ENCODE measurements at regions not wholly inside any gene's neighbourhood (a gene's known extent, or its start where the extent isn't known, plus 50 kb on each side); places are given as distances from the start of the nearest gene placed in this dataset.

DNA sequence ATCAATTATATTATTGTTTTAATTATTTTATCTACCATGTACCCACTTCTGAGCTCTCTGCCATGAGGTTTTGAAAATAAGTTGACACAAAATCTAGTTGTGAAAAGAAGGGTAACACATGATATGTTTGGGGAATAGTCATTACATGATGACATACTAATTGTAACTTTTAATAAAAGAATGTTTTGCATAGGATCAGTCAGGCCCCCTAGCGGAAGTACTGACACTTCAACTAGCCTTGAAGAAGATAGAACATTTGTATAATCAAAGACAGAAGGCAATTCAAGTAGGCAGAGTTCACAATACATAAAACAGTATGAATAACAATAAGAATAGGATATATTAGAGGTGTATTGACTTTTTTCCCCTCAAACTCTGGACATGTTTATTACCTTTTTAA, 1191.0 kb upstream of the AGA start:
- peak; percentile 2 for DNase-seq

DNA sequence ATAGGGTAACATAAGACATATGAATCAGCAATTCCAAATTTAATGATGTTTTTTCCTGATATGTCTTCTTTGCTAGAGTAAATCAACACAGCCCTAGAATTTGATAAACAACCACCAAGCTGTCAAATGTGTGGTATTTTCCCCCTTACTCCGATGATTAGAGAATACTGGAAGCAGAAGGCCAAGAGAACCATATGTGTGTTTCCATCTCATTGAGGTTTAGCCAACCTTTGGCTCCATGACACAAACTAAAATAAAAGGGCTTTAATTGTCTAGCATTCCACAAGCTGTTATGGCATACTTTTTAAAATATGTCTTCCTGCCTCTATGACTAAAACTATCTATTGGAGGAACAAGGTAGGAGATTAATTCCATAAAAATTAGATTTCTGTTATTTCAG, 1222.4 kb upstream of the AGA start:
- no peak for DNase-seq

DNA sequence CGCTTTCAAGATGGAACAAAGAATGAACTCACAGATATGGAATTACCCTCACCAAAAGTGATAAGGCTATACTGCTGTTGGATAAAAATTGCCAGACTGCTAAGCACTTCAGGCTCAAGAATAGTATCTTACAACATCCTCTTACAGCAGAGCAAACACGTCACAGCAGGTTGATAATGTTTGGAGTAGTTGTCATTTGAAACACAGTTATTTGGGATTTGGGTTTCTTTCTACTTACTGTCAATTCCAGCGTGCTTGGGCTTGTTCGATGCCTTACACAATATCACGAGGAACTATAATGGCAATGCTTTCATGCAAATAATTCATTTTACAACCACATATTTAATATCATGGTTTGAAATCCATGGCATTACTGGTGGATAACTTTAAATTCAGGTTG, 1223.7 kb upstream of the AGA start:
- DNase-seq: no peak

DNA sequence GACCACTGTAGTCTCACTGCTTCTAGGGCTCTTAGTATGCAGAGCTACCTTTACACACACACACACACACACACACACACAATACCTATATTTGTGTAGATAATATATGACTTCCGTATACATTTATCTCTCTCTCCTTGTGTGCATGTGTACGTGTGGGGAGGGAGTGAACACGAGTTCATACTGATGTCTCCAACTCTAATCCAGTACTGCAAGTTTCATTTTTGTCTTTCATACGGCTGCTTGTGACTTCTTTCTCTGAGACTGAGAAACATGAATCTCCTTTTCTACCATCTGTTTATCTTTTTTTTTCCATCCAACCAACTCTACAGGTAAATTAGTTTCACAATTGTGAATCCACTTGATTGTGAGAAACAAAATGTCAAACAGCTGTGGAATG, 1229.5 kb upstream of the AGA start:
- no peak for DNase-seq

DNA sequence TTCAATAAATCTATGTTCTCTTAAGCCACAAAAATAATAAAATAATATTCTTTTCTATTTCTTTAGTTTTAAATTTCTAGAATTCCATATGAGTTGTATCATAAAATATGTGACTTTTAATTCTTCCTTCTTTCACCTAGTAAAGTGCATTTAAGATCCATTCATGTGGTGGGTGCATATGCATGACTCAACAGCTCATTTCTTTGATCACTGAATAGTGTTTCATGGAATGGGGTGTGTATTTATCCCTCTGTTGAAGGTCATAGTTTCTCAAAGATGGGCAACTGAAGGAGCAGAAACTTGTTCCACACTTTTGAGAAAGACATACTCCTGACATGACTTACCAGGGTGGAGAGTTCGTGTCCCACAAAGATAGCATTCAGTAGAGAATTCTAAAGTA, 1230.3 kb upstream of the AGA start:
- DNase-seq: peak; percentile 7

DNA sequence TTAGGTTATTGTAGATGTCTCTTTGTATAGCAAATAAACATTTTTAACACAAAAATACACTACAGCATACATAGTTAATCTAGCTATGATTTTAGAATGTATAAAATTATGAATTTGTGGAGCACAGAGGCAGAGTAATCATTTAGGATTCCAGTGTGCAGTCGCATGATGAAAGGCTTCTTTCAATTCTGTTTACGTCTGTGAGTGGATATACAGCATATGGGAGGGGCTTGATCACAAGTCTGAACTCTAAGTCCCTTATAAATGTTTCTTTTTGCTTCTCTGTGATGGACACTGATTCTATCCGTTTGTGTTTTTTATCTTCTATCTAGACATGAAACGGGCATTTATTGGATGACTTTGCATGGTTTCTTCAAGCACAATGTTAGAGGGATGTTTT, 1239.6 kb upstream of the AGA start:
- DNase-seq: no peak

DNA sequence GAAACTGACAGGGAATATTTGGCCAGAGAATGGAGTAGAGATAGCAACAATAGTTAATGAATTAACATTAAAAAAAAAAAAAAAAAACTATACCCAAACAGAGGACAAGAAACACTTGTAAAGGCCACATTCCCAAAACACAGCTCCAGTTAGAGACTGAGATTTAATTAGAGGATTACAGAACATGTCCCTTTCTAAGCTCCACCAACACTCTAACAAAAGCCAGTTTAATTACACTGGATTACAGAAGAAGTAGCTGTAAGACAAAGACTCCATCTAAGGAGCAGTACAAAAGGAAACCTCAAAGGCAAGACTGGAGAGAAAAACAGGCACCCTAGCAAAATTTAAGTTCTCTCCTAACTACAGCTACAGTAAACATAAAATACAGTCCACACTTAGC, 1247.7 kb upstream of the AGA start:
- DNase-seq: no peak

DNA sequence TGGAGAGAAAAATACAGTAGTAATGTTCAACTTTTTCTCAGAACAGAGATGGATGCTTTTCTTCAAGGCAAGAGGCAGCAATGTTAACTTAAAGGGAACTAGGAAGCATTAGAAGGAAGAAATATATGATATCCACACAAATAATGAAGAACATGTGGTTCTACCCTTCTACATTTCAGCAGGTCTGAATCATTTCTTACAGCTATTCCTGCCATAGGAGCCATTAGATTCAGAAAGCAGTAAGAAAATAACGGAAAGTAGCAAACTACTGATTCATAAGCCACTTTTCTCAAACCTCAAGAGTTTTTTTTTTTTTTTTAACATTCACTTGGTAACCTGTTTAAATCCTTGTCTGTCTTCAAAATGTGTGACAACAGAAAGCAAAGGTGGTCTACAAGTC, 1251.6 kb upstream of the AGA start:
- peak; percentile 71 for DNase-seq

DNA sequence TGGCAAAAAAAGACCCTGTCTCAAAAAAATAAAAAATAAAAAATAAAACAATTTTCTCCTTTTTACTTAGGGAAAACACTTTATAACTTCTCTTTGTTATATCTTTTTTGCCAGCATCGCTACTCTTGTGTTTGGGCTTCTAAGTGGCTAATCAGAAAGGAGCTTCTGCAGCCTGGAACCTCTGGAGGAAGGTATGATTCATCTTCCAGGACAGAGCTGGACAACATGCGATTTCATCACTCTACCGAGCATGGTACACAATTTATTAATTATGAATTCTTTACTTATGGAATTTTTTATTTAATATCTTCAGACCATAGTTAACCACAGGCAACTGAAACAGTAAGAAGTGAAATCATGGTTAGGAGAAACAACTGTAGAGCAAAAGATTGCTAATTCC, 1254.3 kb upstream of the AGA start:
- DNase-seq: peak; percentile 7

DNA sequence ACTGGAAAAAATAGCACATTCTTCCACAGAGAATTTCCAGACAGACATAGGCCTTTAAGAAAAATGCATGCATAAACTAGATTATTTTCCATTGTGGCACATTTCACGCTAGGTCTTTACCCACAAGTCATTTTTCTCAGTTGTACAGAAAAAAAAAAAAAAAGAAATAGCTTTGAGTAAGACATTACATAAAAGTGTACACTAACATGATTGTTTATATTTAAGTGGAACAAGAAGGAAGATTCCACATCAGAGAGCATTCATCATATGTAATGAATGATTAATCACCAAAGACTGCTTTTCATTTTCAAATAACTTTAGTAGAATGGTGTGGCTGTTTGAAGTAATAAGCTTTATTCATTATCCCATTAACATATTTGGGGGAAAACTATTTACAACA, 1270.2 kb upstream of the AGA start:
- DNase-seq: peak; percentile 3

DNA sequence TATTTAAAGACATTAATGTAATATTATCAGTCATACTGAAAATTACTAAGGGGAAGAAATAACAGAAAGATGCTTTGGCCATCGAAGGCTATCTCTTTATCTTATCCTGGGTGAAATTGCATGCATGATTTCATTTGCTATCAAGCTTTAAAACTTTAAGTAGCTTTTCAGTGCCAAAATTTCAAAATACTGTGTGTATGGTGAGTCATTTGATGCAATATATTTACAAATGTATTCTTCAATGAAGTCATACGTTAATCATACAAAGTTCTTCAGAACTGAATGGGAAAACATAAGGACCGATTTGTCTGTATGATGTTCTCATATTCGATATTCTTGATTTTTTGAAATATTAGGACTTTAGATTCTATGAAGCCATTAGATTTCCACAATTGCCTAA, 1295.8 kb upstream of the AGA start:
- DNase-seq: no peak

DNA sequence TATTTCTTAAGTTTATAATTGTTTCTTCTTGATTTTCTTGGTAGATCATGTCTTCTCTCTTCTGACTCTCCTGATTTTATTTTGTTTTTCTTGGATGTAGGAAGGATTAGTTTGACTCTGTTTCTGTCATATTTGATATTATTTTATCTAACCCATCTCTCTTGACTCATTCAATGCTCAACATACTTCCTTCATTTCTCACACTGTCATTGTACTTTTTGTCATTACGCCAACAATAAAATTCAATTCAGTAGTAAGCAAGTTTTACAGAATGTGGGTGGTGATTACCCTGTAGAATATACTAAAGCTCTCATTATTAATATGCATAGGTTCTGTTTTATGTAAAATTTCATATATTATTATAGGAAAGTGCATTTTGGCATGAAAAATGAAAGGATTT, 1303.0 kb upstream of the AGA start:
- DNase-seq: peak; percentile 67

DNA sequence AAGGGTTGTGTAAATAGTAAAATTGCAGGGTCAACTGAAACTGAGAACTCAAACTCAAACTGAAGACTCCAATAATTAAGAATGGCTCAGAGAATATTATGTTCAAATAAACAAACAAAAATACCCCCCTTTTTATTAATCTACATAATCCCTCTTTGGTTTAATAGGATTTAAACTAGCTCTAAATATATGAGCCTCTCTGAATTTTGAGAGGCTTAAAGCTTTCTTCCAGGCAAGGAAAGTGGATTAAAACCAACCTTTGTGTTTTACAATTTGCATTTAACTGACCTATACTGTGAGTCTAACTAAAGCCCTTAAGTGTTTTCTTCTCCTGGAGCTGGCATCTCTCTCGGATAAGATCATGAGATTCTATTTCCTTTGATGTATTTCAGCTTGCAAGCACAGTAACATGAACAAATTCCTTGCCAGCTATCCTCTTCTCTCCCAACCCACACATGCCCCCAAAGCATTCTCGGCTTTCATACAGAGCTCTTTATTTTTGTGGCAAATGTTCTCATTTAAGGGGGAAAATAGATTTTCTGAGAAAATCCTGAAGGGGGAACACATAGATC, 1310.8 kb upstream of the AGA start:
- no peak for DNase-seq

DNA sequence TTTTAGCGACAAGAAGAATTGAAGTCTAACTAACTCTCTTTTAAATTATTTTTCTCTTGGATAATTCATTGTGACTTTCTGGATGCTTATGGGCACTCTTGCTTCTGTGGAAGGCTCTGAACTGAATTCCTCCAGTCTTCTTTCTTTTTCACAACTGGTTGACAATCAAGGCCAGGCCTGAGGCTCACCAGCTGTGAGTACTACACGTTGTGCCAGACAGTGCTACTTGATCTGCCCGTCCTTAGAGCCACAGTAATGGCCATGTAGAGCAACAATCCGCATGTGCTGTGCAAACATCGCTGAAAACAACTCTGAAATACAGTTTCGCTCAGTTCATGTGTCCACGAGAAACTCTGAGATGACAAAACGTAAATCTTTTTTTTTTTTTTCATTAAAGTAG, 1336.3 kb upstream of the AGA start:
- DNase-seq: no peak

DNA sequence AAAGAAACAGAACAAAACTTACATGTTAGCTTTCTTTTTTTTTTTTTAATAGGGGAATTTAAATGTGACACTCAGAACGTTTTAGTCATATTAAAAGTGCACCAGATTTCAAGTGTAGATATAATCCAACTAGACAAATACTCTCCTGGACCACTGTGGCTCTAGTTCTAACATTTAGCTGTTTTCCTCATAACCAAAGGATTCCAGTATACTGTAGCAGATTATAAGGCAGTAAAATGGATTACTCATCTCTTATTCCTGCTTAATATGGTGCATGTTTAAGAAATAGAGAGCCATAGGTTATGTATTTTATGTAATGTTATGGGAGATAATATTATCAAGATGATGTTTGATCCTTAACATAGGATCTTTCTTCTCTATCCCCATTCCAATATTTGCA, 1339.5 kb upstream of the AGA start:
- no peak for DNase-seq

DNA sequence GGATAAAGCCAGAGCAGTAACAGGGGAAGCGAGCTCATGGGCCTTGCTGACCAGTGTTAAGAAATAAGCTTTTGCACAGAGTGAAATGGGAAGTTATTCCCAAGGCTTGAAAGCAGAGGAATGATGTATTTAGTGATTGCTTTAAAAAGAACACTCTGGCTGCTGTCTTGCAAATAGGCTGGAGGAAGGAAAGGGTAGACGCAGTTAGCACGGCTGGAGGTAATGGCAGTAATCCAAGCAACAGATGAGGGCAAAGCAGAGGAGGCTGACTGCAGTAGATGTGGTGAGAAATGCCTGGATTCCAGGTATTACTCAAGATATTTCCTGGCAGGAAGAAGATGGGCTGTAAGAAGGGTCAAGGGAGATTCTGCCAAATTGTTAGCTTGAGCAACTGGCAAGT, 1342.3 kb upstream of the AGA start:
- DNase-seq: peak; percentile 5

DNA sequence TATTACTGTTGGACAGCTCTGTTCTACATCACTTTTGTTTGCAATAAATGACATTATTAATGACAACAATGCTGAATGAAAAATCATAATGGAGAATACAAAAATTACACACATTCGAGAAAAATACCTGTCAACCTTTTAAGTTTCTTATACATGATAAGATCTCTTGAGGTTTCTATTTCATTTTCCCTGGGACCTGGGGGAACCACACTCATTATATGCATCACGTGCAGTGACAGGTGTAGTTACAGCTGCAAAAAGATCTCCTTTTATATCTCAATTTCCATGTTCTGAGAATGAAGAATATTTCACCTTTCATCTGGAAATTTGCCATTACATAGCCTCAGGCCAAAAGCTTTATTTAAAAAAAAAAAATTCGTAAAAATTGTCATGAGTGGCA, 1347.0 kb upstream of the AGA start:
- no peak for DNase-seq

DNA sequence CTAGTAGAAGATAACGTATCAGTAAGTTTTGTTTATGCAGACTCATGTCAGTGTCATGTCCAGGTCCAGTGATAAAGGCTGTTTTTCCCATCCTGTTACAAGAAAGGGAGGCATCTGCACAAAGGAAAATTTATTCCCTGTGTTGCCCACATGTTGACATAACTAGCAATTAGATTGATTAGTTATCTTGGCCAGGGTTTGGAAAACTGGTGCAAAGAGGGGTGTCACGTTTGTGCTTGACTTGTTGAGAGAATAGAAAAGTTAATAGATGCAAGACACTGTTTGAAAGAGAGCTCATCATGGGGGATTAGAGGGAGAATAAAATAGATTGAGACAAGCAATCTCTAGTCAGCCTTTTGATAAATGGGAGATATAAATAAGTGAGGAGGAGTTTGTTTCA, 1357.0 kb upstream of the AGA start:
- DNase-seq: no peak

DNA sequence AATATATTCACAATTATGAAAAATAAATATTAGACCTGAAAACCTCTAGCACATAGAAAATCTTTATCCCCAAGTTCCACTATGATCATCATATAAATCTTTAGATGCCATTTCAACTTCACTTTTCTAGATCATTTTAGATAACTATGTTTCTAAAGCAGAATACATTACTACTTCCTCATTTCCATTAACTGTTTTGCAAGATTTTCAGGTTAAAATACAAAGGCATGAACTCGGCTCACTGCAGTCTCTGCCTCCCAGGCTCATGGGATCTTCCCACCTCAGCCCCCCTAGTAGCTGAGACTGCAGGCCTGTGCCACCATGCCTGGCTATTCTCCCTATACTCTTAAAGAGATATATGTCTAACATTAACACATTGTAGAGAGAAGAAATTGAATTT, 1365.9 kb upstream of the AGA start:
- DNase-seq: no peak

DNA sequence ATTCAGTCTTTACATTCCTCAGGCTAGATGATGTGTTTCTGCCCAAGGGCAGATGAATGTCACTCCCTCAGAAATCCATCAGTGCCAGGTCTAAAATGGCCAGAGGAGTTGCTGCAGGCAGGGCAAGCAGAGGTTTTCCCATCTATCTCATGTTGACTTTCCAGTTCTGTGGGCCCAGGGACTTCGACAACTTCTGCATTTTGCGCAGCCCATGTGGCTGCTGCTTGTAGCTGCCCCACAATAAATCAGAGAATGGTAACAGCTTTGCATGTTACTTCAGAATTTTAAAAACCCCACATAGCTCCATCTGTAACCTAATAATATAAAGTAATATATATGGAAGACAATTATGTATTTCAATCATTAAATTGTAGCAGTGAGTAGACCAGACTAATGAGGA, 1367.7 kb upstream of the AGA start:
- DNase-seq: no peak

DNA sequence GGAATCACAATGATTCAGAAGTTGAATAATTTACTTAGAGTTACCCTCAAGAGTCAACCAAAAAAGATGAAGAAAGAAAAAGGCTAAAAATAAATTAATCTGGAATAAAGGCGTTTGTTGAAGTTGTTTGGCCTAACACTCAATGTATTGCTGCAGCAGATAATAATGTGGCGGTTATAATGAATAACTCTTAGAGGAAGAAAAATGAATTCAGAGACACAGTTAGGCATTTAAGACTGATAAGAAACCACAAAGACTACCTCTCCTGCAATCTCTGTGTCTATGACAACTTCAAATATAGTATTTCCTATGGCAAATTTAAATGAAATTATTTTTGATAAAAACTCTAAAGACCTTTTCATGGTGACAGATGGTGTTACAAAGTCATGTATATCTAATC, 1369.1 kb upstream of the AGA start:
- DNase-seq: no peak

DNA sequence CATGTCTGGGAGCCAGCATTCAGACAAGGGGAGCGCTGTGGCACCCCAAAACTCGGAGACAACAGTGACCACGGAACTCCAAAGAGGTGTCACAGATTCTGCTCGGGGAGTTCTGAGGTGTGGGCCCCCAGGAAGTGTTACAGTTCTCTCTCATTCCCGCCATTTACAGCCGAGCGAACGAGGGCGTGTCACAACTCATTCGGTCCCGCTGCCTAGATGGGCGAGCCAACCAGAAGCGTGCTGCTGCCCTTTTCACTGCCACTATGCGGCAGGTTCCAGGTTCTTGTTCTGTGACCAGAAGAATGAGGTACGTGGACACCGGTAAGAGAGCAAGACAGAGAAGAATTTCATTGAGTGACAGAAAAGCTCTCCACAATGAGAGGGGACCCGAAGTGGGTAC, 1370.6 kb upstream of the AGA start:
- no peak for DNase-seq

DNA sequence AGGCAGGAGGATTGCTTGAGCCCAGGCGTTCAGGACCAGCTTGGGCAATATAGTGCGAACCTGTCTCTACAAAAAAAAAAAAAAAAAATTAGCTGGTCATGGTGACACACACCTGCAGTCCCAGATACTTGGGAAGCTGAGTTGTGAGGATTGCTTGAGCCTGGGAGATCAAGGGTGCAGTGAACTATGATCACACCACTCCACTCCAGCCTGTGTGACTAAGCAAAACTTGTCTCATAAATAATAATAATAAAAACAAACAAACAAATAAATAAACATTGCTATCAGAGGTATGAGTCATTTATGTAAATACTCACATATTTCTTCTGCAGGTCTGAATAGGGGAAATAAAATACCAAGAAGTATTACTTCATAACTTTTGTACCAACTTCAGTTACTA, 1372.7 kb upstream of the AGA start:
- DNase-seq: no peak

DNA sequence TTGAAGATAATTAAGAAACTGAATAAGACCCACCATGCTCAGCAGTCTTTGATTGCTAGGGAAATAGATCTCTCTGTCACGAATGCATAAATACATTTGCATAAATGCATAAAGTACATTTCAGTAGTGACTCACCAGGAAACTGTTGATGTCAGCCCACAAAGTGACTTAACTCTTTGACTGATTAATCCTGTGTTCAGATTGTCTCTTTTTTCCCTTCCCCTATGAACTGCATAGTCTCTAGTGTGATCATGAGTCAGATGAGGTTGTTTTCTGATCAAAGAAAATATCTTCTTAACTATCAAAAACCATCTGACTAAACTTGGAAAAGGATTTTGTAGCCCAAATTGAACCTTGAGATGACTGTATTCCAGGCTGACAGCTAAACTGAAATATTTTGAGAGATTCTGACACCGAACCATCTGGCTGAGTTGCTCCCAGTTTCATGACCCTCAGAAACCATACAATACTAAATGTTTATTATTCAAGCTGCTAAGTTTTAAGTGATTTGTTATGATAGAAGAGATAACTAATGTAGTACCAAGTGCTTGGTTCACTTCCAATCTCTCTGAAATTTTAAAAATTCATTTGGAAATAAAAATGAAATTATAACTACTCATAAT, 1381.5 kb upstream of the AGA start:
- peak; percentile 80 for DNase-seq

DNA sequence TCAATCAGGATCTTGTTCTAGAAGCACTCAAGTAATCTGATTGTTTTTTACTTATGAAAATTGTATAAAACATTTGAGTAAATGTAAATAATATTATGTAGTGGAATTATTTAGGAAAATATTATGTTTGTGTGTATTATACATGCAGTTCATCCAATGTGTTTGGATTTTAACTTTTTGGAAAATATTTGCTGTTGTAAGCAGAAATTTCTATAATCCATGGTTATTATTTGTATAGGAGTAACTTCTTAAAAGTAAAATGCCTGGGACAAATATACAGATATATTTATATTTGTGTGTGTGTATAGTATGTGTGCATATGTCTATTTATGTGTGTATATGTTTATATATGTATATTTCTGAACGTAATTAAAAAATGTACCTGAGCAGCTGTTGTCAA, 1394.6 kb upstream of the AGA start:
- no peak for DNase-seq

DNA sequence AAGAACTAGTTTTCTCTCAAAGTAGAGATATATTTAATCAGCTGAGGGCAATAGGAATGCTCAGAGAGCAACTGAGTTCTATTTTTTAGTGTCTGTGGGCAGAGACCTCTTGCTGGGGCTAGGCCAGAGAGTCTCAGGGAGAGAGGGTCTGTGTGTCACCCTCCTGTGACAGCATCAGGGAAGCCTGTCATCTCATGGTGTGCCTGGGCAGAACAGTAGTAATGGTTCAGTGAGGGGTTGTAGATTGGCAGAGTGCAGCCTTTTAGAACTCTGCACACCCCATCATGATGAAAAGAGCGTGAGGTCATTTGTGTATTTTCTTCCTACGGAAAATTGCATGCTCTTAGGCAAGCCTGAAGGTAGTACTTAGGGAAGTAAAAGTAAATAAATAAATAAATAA, 1396.5 kb upstream of the AGA start:
- DNase-seq: no peak
